HCT116 (cell line): ENCODE measurements at regions not wholly inside any gene's neighbourhood (a gene's known extent, or its start where the extent isn't known, plus 50 kb on each side); places are given as distances from the start of the nearest gene placed in this dataset.

Source experiments
- EZH2 ChIP-seq: fragments of 200-600 bp; sonication (generic); IDR thresholded peaks from 2 replicates; pipeline ENCODE4 v1.6.1; 2017; ENCODE audit warnings: antibody characterized with exemption, mixed run types
- FOSL1 ChIP-seq: IDR thresholded peaks from 2 replicates; pipeline ENCODE4 v1.6.1; 2012; ENCODE audit warnings: low read depth
- JUND ChIP-seq: IDR thresholded peaks from 2 replicates; pipeline ENCODE4 v1.6.1; 2012
- POLR2A ChIP-seq: IDR thresholded peaks from 2 replicates; pipeline ENCODE4 v1.7.0; 2011; ENCODE audit warnings: borderline replicate concordance; ENCODE audit not compliant: insufficient read depth, insufficient read length; ENCODE audit errors: extremely low read depth
- RAD21 ChIP-seq: IDR thresholded peaks from 2 replicates; pipeline ENCODE4 v1.6.1; 2012; ENCODE audit warnings: low read depth, mild to moderate bottlenecking
- SIN3A ChIP-seq: IDR thresholded peaks from 2 replicates; pipeline ENCODE4 v1.6.1; 2012; ENCODE audit warnings: low read depth
- SP1 ChIP-seq: IDR thresholded peaks from 2 replicates; pipeline ENCODE4 v1.6.1; 2012; ENCODE audit warnings: low read depth
- YY1 ChIP-seq: IDR thresholded peaks from 2 replicates; pipeline ENCODE4 v1.6.1; 2011; ENCODE audit warnings: low read length, low read depth, moderate library complexity, mild to moderate bottlenecking; ENCODE audit not compliant: insufficient replicate concordance; ENCODE audit errors: extremely low read depth
- TF ChIP-seq, protein P1 (sequence below): IDR thresholded peaks from 2 replicates; pipeline ENCODE4 v1.6.1; 2012; ENCODE audit warnings: low read depth
- TF ChIP-seq, protein P2 (sequence below), 3 experiments: fragments of 200-600 bp in 1 of 3; sonication (generic) in 1 of 3; IDR thresholded peaks in 2 of 3; conservative IDR thresholded peaks in 1 of 3; 2 replicates each; pipeline ENCODE4 v1.5.1; 2012 to 2017; ENCODE audit warnings: low read depth in 2 of 3, low read length in 2 of 3, antibody characterized with exemption in 1 of 3, borderline replicate concordance in 1 of 3, control low read depth in 1 of 3, mild to moderate bottlenecking in 1 of 3, mixed read lengths in 1 of 3, mixed run types in 1 of 3, moderate library complexity in 1 of 3; ENCODE audit not compliant: insufficient read depth in 1 of 3
- TF ChIP-seq, protein P3 (sequence below): IDR thresholded peaks from 2 replicates; pipeline ENCODE4 v1.6.1; 2012

DNA sequence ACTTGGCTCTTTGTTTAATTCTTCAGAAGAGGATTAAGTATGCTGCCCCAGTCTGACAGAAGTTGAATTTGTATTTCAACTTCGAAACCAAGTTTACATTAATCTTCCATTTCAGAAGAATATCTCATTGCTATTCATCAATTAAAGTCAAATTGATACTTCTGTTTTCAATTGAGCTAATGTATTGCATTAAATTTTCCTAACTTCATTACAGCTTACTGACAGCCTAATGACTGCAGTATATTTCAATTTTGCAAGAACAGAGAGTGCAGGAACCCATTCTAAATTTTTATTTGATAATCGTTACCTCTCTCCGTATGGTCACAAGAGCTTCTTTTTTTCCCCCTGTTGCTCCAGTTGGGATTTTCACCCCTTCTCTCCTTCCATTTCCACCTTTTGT lies 218.0 kb downstream of the CALCRL start:
- TF ChIP-seq SIN3A = no peak
- TF ChIP-seq, protein P1, sequence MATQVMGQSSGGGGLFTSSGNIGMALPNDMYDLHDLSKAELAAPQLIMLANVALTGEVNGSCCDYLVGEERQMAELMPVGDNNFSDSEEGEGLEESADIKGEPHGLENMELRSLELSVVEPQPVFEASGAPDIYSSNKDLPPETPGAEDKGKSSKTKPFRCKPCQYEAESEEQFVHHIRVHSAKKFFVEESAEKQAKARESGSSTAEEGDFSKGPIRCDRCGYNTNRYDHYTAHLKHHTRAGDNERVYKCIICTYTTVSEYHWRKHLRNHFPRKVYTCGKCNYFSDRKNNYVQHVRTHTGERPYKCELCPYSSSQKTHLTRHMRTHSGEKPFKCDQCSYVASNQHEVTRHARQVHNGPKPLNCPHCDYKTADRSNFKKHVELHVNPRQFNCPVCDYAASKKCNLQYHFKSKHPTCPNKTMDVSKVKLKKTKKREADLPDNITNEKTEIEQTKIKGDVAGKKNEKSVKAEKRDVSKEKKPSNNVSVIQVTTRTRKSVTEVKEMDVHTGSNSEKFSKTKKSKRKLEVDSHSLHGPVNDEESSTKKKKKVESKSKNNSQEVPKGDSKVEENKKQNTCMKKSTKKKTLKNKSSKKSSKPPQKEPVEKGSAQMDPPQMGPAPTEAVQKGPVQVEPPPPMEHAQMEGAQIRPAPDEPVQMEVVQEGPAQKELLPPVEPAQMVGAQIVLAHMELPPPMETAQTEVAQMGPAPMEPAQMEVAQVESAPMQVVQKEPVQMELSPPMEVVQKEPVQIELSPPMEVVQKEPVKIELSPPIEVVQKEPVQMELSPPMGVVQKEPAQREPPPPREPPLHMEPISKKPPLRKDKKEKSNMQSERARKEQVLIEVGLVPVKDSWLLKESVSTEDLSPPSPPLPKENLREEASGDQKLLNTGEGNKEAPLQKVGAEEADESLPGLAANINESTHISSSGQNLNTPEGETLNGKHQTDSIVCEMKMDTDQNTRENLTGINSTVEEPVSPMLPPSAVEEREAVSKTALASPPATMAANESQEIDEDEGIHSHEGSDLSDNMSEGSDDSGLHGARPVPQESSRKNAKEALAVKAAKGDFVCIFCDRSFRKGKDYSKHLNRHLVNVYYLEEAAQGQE = no peak
- TF ChIP-seq, protein P2, sequence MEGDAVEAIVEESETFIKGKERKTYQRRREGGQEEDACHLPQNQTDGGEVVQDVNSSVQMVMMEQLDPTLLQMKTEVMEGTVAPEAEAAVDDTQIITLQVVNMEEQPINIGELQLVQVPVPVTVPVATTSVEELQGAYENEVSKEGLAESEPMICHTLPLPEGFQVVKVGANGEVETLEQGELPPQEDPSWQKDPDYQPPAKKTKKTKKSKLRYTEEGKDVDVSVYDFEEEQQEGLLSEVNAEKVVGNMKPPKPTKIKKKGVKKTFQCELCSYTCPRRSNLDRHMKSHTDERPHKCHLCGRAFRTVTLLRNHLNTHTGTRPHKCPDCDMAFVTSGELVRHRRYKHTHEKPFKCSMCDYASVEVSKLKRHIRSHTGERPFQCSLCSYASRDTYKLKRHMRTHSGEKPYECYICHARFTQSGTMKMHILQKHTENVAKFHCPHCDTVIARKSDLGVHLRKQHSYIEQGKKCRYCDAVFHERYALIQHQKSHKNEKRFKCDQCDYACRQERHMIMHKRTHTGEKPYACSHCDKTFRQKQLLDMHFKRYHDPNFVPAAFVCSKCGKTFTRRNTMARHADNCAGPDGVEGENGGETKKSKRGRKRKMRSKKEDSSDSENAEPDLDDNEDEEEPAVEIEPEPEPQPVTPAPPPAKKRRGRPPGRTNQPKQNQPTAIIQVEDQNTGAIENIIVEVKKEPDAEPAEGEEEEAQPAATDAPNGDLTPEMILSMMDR (IDR thresholded peaks at IDR 0.05 in 2 of 3, conservative IDR thresholded peaks at IDR 0.05 in 1 of 3; ENCODE audit: borderline replicate concordance in 1 of 3, insufficient read depth in 1 of 3, low read depth in 2 of 3, low read length in 2 of 3) = no peak
- TF ChIP-seq, protein P3, sequence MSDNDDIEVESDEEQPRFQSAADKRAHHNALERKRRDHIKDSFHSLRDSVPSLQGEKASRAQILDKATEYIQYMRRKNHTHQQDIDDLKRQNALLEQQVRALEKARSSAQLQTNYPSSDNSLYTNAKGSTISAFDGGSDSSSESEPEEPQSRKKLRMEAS = no peak
- no peak for TF ChIP-seq SP1
- no peak for TF ChIP-seq POLR2A
- TF ChIP-seq RAD21 = no peak
- TF ChIP-seq YY1 = no peak
- no peak for TF ChIP-seq EZH2
- no peak for TF ChIP-seq JUND
- TF ChIP-seq FOSL1 = no peak
